ENCODE measurements at regions not wholly inside any gene's neighbourhood (a gene's known extent, or its start where the extent isn't known, plus 50 kb on each side); places are given as distances from the start of the nearest gene placed in this dataset.

DNA sequence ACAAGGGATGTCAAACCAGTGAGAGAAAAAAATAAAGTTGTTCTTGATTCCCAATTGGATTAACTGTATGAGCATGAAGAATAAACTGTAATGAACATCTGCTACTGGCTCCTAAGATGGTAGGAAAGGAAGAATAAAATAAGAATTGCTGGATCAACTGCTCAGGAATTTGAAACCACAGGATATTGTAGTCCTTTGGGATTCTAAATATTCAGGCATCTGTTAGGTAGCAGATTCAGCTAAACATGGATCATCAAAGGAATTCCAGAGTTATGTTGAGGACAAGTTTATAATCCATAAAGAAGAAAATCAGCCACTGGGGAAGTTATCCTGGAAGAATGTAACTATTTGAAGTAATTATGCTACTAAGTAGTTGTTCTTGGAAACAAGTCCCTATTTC lies 65.8 kb downstream of the ISL1 start:
- Histone ChIP-seq H3K27ac (ENCODE audit: low read length) (no peak overlapping the region), H3K4me1 (ENCODE audit: low read length) (no peaks in the 10 kb centered on the region), H3K4me3 (ENCODE audit: low read length) (no peak overlapping the region), H3K9me2 (replicated peaks; ENCODE audit: insufficient read depth, low read length) (no peaks in the 10 kb centered on the region), H4K20me1 (ENCODE audit: insufficient read depth, low read length) (no peaks in the 10 kb centered on the region), H3K36me3 (replicated peaks; ENCODE audit: insufficient read depth, low read length) (no peaks in the 10 kb centered on the region), H3K27me3 (replicated peaks; ENCODE audit: insufficient read depth, low read length) (no peaks in the 10 kb centered on the region), H2AFZ (ENCODE audit: low read length) (no peak overlapping the region), H3K9me3 (replicated peaks; ENCODE audit: insufficient read depth, low read length) (no peaks in the 10 kb centered on the region), H3K9ac (ENCODE audit: low read length) (no peak overlapping the region), H3F3A (ENCODE audit: insufficient read depth, low read length) (no peaks in the 10 kb centered on the region), H3K4me2 (ENCODE audit: low read depth, low read length) (no peak overlapping the region), H3K79me2 (ENCODE audit: low read length) (no peaks in the 10 kb centered on the region)
- TF ChIP-seq, protein P1, sequence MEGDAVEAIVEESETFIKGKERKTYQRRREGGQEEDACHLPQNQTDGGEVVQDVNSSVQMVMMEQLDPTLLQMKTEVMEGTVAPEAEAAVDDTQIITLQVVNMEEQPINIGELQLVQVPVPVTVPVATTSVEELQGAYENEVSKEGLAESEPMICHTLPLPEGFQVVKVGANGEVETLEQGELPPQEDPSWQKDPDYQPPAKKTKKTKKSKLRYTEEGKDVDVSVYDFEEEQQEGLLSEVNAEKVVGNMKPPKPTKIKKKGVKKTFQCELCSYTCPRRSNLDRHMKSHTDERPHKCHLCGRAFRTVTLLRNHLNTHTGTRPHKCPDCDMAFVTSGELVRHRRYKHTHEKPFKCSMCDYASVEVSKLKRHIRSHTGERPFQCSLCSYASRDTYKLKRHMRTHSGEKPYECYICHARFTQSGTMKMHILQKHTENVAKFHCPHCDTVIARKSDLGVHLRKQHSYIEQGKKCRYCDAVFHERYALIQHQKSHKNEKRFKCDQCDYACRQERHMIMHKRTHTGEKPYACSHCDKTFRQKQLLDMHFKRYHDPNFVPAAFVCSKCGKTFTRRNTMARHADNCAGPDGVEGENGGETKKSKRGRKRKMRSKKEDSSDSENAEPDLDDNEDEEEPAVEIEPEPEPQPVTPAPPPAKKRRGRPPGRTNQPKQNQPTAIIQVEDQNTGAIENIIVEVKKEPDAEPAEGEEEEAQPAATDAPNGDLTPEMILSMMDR (IDR thresholded peaks at IDR 0.05; ENCODE audit: low read length) = no peak
- TF ChIP-seq EZH2 (optimal IDR thresholded peaks at IDR 0.05; ENCODE audit: low read depth, low read length) (no peak), EZH2phosphoT487 (IDR thresholded peaks at IDR 0.05; ENCODE audit: low read length) (no peak)
- no peak for DNase-seq

DNA sequence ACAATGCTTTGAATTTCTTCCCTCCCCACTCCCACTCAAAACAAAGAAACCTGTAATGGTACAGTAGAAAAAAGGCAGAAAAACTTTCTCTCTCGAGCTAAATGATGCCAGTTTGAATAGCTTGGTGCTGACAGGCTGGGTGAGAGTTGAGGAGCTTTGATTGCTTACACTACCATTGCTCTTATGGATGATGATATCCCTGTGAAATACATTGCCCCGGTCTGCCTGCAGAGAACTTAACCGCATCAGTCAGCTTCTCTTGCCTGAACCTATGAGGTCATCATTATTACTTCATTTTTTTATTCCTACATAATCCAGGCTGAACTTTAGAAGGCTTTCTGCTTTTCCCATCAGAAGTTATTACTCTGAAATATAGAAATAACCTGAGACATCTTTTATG lies 69.3 kb downstream of the ISL1 start:
- Histone ChIP-seq H3K9ac (ENCODE audit: low read length) (no peak overlapping the region), H2AFZ (ENCODE audit: low read length) (no peak overlapping the region), H3F3A (ENCODE audit: insufficient read depth, low read length) (no peaks in the 10 kb centered on the region), H3K27ac (ENCODE audit: low read length) (no peak overlapping the region), H3K9me2 (replicated peaks; ENCODE audit: insufficient read depth, low read length) (no peaks in the 10 kb centered on the region), H3K4me1 (ENCODE audit: low read length) (no peaks in the 10 kb centered on the region), H3K4me3 (ENCODE audit: low read length) (no peak overlapping the region), H4K20me1 (ENCODE audit: insufficient read depth, low read length) (no peaks in the 10 kb centered on the region), H3K79me2 (ENCODE audit: low read length) (no peaks in the 10 kb centered on the region), H3K4me2 (ENCODE audit: low read depth, low read length) (no peak overlapping the region), H3K27me3 (replicated peaks; ENCODE audit: insufficient read depth, low read length) (no peaks in the 10 kb centered on the region), H3K36me3 (replicated peaks; ENCODE audit: insufficient read depth, low read length) (no peaks in the 10 kb centered on the region), H3K9me3 (replicated peaks; ENCODE audit: insufficient read depth, low read length) (no peaks in the 10 kb centered on the region)
- DNase-seq = no peak
- TF ChIP-seq EZH2 (optimal IDR thresholded peaks at IDR 0.05; ENCODE audit: low read depth, low read length) (no peak), EZH2phosphoT487 (IDR thresholded peaks at IDR 0.05; ENCODE audit: low read length) (no peak)
- TF ChIP-seq, protein P1 (IDR thresholded peaks at IDR 0.05; ENCODE audit: low read length) = no peak

DNA sequence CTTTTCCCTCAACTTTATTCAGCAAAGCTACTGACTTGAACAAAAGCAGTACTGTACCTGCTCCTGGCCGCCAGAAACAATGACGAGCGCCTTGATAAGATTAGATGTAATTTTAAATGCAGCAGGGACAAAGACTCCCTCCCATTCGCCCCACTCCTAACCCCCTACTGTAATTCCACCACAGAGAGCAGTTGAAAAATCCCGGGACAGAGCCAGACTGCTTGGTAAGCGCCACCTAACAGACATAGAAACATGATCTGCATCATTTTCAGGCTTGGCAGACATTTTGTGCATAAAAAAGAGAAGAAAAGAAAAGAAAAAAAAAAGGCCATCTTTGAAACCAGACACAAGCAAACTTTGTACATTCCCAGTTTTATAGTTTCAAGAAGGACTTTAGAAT lies 81.9 kb downstream of the ISL1 start:
- Histone ChIP-seq H3F3A (ENCODE audit: insufficient read depth, low read length) (no peaks in the 10 kb centered on the region), H4K20me1 (ENCODE audit: insufficient read depth, low read length) (no peaks in the 10 kb centered on the region), H3K4me1 (ENCODE audit: low read length) (no peaks in the 10 kb centered on the region), H3K9ac (ENCODE audit: low read length) (no peak overlapping the region), H3K36me3 (replicated peaks; ENCODE audit: insufficient read depth, low read length) (no peaks in the 10 kb centered on the region), H3K9me2 (replicated peaks; ENCODE audit: insufficient read depth, low read length) (no peaks in the 10 kb centered on the region), H3K9me3 (replicated peaks; ENCODE audit: insufficient read depth, low read length) (no peaks in the 10 kb centered on the region), H3K4me3 (ENCODE audit: low read length) (no peak overlapping the region), H2AFZ (ENCODE audit: low read length) (no peak overlapping the region), H3K4me2 (ENCODE audit: low read depth, low read length) (no peak overlapping the region), H3K79me2 (ENCODE audit: low read length) (no peaks in the 10 kb centered on the region), H3K27ac (ENCODE audit: low read length) (no peak overlapping the region), H3K27me3 (replicated peaks; ENCODE audit: insufficient read depth, low read length) (no peaks in the 10 kb centered on the region)
- DNase-seq = no peak
- TF ChIP-seq EZH2 (optimal IDR thresholded peaks at IDR 0.05; ENCODE audit: low read depth, low read length) (no peak), EZH2phosphoT487 (IDR thresholded peaks at IDR 0.05; ENCODE audit: low read length) (no peak)

DNA sequence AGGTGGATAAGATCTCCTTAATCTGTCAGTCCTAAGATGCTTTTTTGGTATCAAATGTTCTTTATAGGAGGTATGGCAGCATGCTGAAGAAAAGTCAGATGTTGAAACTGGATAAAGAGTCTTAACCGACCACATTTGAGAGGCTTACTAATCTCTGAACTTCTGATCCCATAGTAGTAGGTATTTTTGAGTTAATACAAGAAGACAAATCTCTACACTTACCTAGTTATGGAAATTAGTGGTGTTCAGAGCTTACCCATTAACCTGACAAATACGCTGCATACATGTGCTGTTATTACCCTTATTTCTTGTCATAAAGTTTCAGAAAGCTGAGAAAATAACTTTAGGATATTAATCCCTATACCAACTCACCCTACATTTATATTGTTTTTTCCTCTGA lies 83.0 kb downstream of the ISL1 start:
- Histone ChIP-seq H3F3A (ENCODE audit: insufficient read depth, low read length) (no peaks in the 10 kb centered on the region), H3K9ac (ENCODE audit: low read length) (no peak overlapping the region), H3K4me2 (ENCODE audit: low read depth, low read length) (no peak overlapping the region), H3K9me3 (replicated peaks; ENCODE audit: insufficient read depth, low read length) (no peaks in the 10 kb centered on the region), H2AFZ (ENCODE audit: low read length) (no peak overlapping the region), H4K20me1 (ENCODE audit: insufficient read depth, low read length) (no peaks in the 10 kb centered on the region), H3K9me2 (replicated peaks; ENCODE audit: insufficient read depth, low read length) (no peaks in the 10 kb centered on the region), H3K36me3 (replicated peaks; ENCODE audit: insufficient read depth, low read length) (no peaks in the 10 kb centered on the region), H3K27ac (ENCODE audit: low read length) (no peak overlapping the region), H3K4me3 (ENCODE audit: low read length) (no peak overlapping the region), H3K27me3 (replicated peaks; ENCODE audit: insufficient read depth, low read length) (no peaks in the 10 kb centered on the region), H3K4me1 (ENCODE audit: low read length) (no peaks in the 10 kb centered on the region), H3K79me2 (ENCODE audit: low read length) (no peaks in the 10 kb centered on the region)
- DNase-seq = no peak
- TF ChIP-seq EZH2phosphoT487 (IDR thresholded peaks at IDR 0.05; ENCODE audit: low read length) (no peak), EZH2 (optimal IDR thresholded peaks at IDR 0.05; ENCODE audit: low read depth, low read length) (no peak)
- TF ChIP-seq, protein P1 (IDR thresholded peaks at IDR 0.05; ENCODE audit: low read length) = no peak
